ENCODE measurements at regions not wholly inside any gene's neighbourhood (a gene's known extent, or its start where the extent isn't known, plus 50 kb on each side); places are given as distances from the start of the nearest gene placed in this dataset.

DNA sequence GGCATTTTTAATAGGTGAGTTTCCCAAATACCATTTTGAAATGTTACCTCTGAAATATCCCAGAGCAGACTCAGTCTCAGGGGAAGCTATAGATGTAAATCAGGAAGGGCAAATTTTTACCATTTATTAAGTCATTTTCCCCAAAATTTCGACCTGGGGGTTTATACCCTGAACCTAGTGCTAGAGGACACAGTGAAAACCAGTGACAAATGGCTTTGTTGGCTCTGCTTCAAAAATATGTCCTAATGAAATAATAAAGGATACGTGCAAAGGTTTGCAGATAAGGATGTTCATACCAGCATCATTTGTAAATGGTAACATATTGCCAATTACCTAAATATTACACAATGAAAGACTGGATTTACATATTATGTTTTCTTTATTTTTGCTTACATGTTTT, 546.7 kb upstream of the ADAMTS9 start:
- Histone ChIP-seq H3K4me1 (no peaks in the 10 kb centered on the region), H3K9me3 (no peaks in the 10 kb centered on the region), H3K27me3 (no peaks in the 10 kb centered on the region), H3K4me3 (no peak overlapping the region), H3K36me3 (no peaks in the 10 kb centered on the region), H3K27ac (no peak overlapping the region)
- in situ Hi-C loops (cut with MboI; ENCODE audit: low pct_ligation_motif_present in 1 of 4, low pct_unique_long_range_greater_than_20kb in 1 of 4, low sequenced_read_pairs in 3 of 4) (loop anchor here in 3 of 4 donors (25.0 kb wide), 1 partner anchor 697 kb away; no protein-coding TSS in a partner anchor), intact Hi-C loops (cut with DNase I; ENCODE audit: low total_unique reads) (no loop called here)
- DNase-seq = no peak
- TF ChIP-seq, protein P1, sequence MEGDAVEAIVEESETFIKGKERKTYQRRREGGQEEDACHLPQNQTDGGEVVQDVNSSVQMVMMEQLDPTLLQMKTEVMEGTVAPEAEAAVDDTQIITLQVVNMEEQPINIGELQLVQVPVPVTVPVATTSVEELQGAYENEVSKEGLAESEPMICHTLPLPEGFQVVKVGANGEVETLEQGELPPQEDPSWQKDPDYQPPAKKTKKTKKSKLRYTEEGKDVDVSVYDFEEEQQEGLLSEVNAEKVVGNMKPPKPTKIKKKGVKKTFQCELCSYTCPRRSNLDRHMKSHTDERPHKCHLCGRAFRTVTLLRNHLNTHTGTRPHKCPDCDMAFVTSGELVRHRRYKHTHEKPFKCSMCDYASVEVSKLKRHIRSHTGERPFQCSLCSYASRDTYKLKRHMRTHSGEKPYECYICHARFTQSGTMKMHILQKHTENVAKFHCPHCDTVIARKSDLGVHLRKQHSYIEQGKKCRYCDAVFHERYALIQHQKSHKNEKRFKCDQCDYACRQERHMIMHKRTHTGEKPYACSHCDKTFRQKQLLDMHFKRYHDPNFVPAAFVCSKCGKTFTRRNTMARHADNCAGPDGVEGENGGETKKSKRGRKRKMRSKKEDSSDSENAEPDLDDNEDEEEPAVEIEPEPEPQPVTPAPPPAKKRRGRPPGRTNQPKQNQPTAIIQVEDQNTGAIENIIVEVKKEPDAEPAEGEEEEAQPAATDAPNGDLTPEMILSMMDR (IDR thresholded peaks at IDR 0.05) = no peak
- TF ChIP-seq POLR2AphosphoS5 (IDR thresholded peaks at IDR 0.05) (no peak), POLR2A (IDR thresholded peaks at IDR 0.05) (no peak)
- WGBS, 2 donors (ENCODE audit: low coverage in 1 of 2) = 55 to 79% methylated on average over 1 to 2 of the region's 2 CpGs

DNA sequence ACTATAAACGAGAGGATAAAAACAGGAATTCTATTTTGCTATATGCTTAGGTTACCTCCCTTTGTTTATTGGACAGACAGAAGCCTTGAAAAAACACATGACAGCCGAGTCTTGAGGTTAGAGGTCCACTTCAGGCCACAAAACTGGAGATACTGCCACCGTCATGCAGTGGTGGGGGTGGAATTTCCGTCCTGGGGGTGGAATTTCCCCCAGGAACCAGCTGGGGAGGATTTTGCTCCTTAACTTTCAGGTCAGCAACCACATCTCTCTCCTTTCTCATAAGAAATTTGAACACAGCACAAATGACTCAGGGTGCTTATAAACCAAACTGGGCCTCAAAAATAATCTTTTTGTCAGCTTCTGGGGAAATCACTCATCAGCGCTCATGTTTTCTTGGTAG, 545.8 kb upstream of the ADAMTS9 start:
- intact Hi-C loops (cut with DNase I; ENCODE audit: low total_unique reads) (no loop called here), in situ Hi-C loops (cut with MboI; ENCODE audit: low pct_ligation_motif_present in 1 of 4, low pct_unique_long_range_greater_than_20kb in 1 of 4, low sequenced_read_pairs in 3 of 4) (loop anchor here in 3 of 4 donors (25.0 kb wide), 1 partner anchor 696 kb away; no protein-coding TSS in a partner anchor)
- no peak for DNase-seq
- no peaks in the 10 kb centered on the region for H3K9me3 ChIP-seq
- no peak overlapping the region for H3K4me3 ChIP-seq
- WGBS, 2 donors (ENCODE audit: low coverage in 1 of 2) = 65 to 77% methylated on average over 4 to 5 of the region's 5 CpGs
- H3K4me1 ChIP-seq = no peaks in the 10 kb centered on the region
- H3K27ac ChIP-seq = no peak overlapping the region
- no peak for TF ChIP-seq POLR2A (IDR thresholded peaks at IDR 0.05)
- no peaks in the 10 kb centered on the region for H3K36me3 ChIP-seq
- H3K27me3 ChIP-seq = no peaks in the 10 kb centered on the region

- in situ Hi-C loops (cut with MboI; ENCODE audit: low pct_ligation_motif_present in 1 of 4, low pct_unique_long_range_greater_than_20kb in 1 of 4, low sequenced_read_pairs in 3 of 4) = loop anchor here in 3 of 4 donors (25.0 kb wide), 1 partner anchor 694 kb away; no protein-coding TSS in a partner anchor
Observed at GRCh38 chr3:65231544-65231943, 543.7 kb upstream of the ADAMTS9 start.

GRCh38 chr3:65230261-65231139, 542.7 kb upstream of the ADAMTS9 start:
- intact Hi-C loops (cut with DNase I; ENCODE audit: low total_unique reads) (no loop called here), in situ Hi-C loops (cut with MboI; ENCODE audit: low pct_ligation_motif_present in 1 of 4, low pct_unique_long_range_greater_than_20kb in 1 of 4, low sequenced_read_pairs in 3 of 4) (loop anchor here in 3 of 4 donors (25.0 kb wide), 1 partner anchor 693 kb away; no protein-coding TSS in a partner anchor)
- Histone ChIP-seq H3K27me3 (no peaks in the 10 kb centered on the region), H3K36me3 (no peaks in the 10 kb centered on the region), H3K27ac (peak overlapping the region in 3 of 4 donors; percentile 41 to 58 (median 53)), H3K4me3 (no peak overlapping the region), H3K4me1 (no peaks in the 10 kb centered on the region), H3K9me3 (no peaks in the 10 kb centered on the region)
- no peak for TF ChIP-seq POLR2AphosphoS5 (IDR thresholded peaks at IDR 0.05)
- no peak for TF ChIP-seq EP300 (IDR thresholded peaks at IDR 0.05; ENCODE audit: low read depth)
- no peak for TF ChIP-seq POLR2A (IDR thresholded peaks at IDR 0.05)
- TF ChIP-seq, protein P1 (IDR thresholded peaks at IDR 0.05) = no peak
- no peak for DNase-seq
- 63 to 71% methylated on average over 4 to 14 of the region's 14 CpGs for WGBS, 2 donors (ENCODE audit: low coverage in 1 of 2)

More at GRCh38 chr3:65231544-65231943, 543.7 kb upstream of the ADAMTS9 start:
- no peak for TF ChIP-seq POLR2AphosphoS5 (IDR thresholded peaks at IDR 0.05)
- TF ChIP-seq, protein P1 (IDR thresholded peaks at IDR 0.05) = no peak
- TF ChIP-seq EP300 (IDR thresholded peaks at IDR 0.05; ENCODE audit: low read depth) = no peak
- TF ChIP-seq POLR2A (IDR thresholded peaks at IDR 0.05) = no peak
- Histone ChIP-seq H3K9me3 (no peaks in the 10 kb centered on the region), H3K4me1 (no peaks in the 10 kb centered on the region), H3K27me3 (no peaks in the 10 kb centered on the region), H3K36me3 (no peaks in the 10 kb centered on the region), H3K4me3 (no peak overlapping the region), H3K27ac (no peak overlapping the region)
- 75 to 88% methylated on average over 2 to 4 of the region's 4 CpGs for WGBS, 2 donors (ENCODE audit: low coverage in 1 of 2)
- intact Hi-C loops (cut with DNase I; ENCODE audit: low total_unique reads) = no loop called here
- DNase-seq = no peak

Data from transverse colon (tissue), 4 donors.